ENCODE measurements at regions not wholly inside any gene's neighbourhood (a gene's known extent, or its start where the extent isn't known, plus 50 kb on each side); places are given as distances from the start of the nearest gene placed in this dataset.

DNA sequence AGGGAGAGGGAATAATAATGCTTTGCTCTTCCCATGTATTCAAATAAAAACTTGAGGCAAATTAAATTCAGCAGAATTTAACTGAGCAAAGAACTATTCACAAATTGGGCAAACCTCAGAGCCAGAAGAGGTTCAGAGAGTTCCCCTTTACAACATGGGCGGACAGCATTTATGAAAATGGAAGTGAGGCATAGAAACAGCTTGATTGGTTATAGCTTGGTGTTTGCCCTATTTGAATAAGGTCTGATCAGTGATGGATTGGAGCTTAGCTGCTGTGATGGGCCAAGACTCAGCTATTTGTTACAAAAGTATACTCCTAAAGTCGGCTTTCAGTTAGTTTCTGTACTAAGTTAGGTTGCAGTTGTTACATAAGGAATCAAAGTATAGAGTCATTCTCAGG is 63.0 kb downstream of the TMEM100 start:
- TF ChIP-seq POLR2AphosphoS5 (IDR thresholded peaks at IDR 0.05) (no peak), POLR2A (IDR thresholded peaks at IDR 0.05) (no peak)
- TF ChIP-seq, protein P1, sequence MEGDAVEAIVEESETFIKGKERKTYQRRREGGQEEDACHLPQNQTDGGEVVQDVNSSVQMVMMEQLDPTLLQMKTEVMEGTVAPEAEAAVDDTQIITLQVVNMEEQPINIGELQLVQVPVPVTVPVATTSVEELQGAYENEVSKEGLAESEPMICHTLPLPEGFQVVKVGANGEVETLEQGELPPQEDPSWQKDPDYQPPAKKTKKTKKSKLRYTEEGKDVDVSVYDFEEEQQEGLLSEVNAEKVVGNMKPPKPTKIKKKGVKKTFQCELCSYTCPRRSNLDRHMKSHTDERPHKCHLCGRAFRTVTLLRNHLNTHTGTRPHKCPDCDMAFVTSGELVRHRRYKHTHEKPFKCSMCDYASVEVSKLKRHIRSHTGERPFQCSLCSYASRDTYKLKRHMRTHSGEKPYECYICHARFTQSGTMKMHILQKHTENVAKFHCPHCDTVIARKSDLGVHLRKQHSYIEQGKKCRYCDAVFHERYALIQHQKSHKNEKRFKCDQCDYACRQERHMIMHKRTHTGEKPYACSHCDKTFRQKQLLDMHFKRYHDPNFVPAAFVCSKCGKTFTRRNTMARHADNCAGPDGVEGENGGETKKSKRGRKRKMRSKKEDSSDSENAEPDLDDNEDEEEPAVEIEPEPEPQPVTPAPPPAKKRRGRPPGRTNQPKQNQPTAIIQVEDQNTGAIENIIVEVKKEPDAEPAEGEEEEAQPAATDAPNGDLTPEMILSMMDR (IDR thresholded peaks at IDR 0.05) = no peak
